ENCODE measurements at regions not wholly inside any gene's neighbourhood (a gene's known extent, or its start where the extent isn't known, plus 50 kb on each side); places are given as distances from the start of the nearest gene placed in this dataset.

- no peak for TF ChIP-seq ZFP37 (tag by site-specific recombination; IDR thresholded peaks at IDR 0.05)
Observed at GRCh38 chr6:15945593-15946159, 183.2 kb upstream of the MYLIP start (continued).

- CTCF ChIA-PET, result interaction anchor here (0.8 kb wide), 1 partner anchor 249 kb away, joined by 3 read pairs; no protein-coding TSS in a partner anchor
- Histone ChIP-seq H3K36me3 (ENCODE audit: control insufficient read depth in 2 of 2, insufficient read depth in 1 of 2, low read length in 2 of 2) (no peaks in the 10 kb centered on the region), H3K4me1 (ENCODE audit: control insufficient read depth, insufficient read depth, low read length) (peaks cover 7% of the 10 kb centered on the region)
Observed at GRCh38 chr6:15943423-15943822, 185.5 kb upstream of the MYLIP start.

GRCh38 chr6:15941168-15941567 is 187.7 kb upstream of the MYLIP start:
- Histone ChIP-seq H3K4me3 (ENCODE audit: low read depth, low read length) (no peak overlapping the region), H3K9me3 (ENCODE audit: control insufficient read depth, insufficient read depth, low read depth, low read length) (no peaks in the 10 kb centered on the region), H3K4me1 (ENCODE audit: control insufficient read depth, insufficient read depth, low read length) (peaks cover 6% of the 10 kb centered on the region), H3K36me3 (ENCODE audit: control insufficient read depth in 2 of 2, insufficient read depth in 1 of 2, low read length in 2 of 2) (no peaks in the 10 kb centered on the region), H3K27ac (ENCODE audit: extremely low read depth, low read depth, low read length) (no peak overlapping the region)
- ChIA-PET POLR2A (no interaction called here), CTCF (interaction anchor here (1.0 kb wide), 1 partner anchor 187 kb away, joined by 3 read pairs; the partner anchor contains the start of gene MYLIP)
- TF ChIP-seq ZNF175 (tag by site-specific recombination; IDR thresholded peaks at IDR 0.05) (no peak), ZNF658 (tag by site-specific recombination; IDR thresholded peaks at IDR 0.05) (no peak), OVOL3 (tag by site-specific recombination; IDR thresholded peaks at IDR 0.05) (no peak)

More at GRCh38 chr6:15943423-15943822, 185.5 kb upstream of the MYLIP start:
- no peak overlapping the region for H3K4me3 ChIP-seq (ENCODE audit: low read depth, low read length)
- no peaks in the 10 kb centered on the region for H3K9me3 ChIP-seq (ENCODE audit: control insufficient read depth, insufficient read depth, low read depth, low read length)
- POLR2A ChIA-PET, result no interaction called here
- H3K27ac ChIP-seq (ENCODE audit: extremely low read depth, low read depth, low read length), result no peak overlapping the region
- TF ChIP-seq YY1 (tag by site-specific recombination; IDR thresholded peaks at IDR 0.05), result no peak
- TF ChIP-seq, protein P1, sequence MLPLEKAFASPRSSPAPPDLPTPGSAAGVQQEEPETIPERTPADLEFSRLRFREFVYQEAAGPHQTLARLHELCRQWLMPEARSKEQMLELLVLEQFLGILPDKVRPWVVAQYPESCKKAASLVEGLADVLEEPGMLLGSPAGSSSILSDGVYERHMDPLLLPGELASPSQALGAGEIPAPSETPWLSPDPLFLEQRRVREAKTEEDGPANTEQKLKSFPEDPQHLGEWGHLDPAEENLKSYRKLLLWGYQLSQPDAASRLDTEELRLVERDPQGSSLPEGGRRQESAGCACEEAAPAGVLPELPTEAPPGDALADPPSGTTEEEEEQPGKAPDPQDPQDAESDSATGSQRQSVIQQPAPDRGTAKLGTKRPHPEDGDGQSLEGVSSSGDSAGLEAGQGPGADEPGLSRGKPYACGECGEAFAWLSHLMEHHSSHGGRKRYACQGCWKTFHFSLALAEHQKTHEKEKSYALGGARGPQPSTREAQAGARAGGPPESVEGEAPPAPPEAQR (tag by site-specific recombination; IDR thresholded peaks at IDR 0.05), result no peak

GRCh38 chr6:15938107-15938506 is 190.8 kb upstream of the MYLIP start:
- POLR2A ChIA-PET, result no interaction called here
- H3K36me3 ChIP-seq (ENCODE audit: control insufficient read depth in 2 of 2, insufficient read depth in 1 of 2, low read length in 2 of 2), result no peaks in the 10 kb centered on the region
- no peak overlapping the region for H3K27ac ChIP-seq (ENCODE audit: extremely low read depth, low read depth, low read length)
- no peaks in the 10 kb centered on the region for H3K9me3 ChIP-seq (ENCODE audit: control insufficient read depth, insufficient read depth, low read depth, low read length)
- TF ChIP-seq, protein P2, sequence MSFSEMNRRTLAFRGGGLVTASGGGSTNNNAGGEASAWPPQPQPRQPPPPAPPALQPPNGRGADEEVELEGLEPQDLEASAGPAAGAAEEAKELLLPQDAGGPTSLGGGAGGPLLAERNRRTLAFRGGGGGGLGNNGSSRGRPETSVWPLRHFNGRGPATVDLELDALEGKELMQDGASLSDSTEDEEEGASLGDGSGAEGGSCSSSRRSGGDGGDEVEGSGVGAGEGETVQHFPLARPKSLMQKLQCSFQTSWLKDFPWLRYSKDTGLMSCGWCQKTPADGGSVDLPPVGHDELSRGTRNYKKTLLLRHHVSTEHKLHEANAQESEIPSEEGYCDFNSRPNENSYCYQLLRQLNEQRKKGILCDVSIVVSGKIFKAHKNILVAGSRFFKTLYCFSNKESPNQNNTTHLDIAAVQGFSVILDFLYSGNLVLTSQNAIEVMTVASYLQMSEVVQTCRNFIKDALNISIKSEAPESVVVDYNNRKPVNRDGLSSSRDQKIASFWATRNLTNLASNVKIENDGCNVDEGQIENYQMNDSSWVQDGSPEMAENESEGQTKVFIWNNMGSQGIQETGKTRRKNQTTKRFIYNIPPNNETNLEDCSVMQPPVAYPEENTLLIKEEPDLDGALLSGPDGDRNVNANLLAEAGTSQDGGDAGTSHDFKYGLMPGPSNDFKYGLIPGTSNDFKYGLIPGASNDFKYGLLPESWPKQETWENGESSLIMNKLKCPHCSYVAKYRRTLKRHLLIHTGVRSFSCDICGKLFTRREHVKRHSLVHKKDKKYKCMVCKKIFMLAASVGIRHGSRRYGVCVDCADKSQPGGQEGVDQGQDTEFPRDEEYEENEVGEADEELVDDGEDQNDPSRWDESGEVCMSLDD (tag by site-specific recombination; IDR thresholded peaks at IDR 0.05), result no peak
- no peak for TF ChIP-seq ZNF394 (tag by site-specific recombination; IDR thresholded peaks at IDR 0.05; ENCODE audit: borderline replicate concordance)
- TF ChIP-seq ZNF175 (tag by site-specific recombination; IDR thresholded peaks at IDR 0.05), result no peak
- no peak for TF ChIP-seq ZNF561 (tag by site-specific recombination; IDR thresholded peaks at IDR 0.05; ENCODE audit: borderline replicate concordance)
- H3K4me3 ChIP-seq (ENCODE audit: low read depth, low read length), result no peak overlapping the region
- no peaks in the 10 kb centered on the region for H3K4me1 ChIP-seq (ENCODE audit: control insufficient read depth, insufficient read depth, low read length)
- CTCF ChIA-PET, result interaction anchor here (0.5 to 1.4 kb wide), 3 partner anchors 32 to 190 kb away, joined by 3 read pairs; no protein-coding TSS in a partner anchor

- ChIA-PET CTCF (interaction anchor here (0.7 to 1.4 kb wide), 3 partner anchors 8 to 92 kb away, joined by 3 read pairs; no protein-coding TSS in a partner anchor), POLR2A (no interaction called here)
- no peaks in the 10 kb centered on the region for H3K9me3 ChIP-seq (ENCODE audit: control insufficient read depth, insufficient read depth, low read depth, low read length)
- H3K36me3 ChIP-seq (ENCODE audit: control insufficient read depth in 2 of 2, insufficient read depth in 1 of 2, low read length in 2 of 2), result no peaks in the 10 kb centered on the region
- no peak overlapping the region for H3K4me3 ChIP-seq (ENCODE audit: low read depth, low read length)
- H3K4me1 ChIP-seq (ENCODE audit: control insufficient read depth, insufficient read depth, low read length), result no peaks in the 10 kb centered on the region
- H3K27ac ChIP-seq (ENCODE audit: extremely low read depth, low read depth, low read length), result no peak overlapping the region
- TF ChIP-seq PRDM10 (tag by site-specific recombination; IDR thresholded peaks at IDR 0.05) (no peak), ZNF426 (tag by site-specific recombination; IDR thresholded peaks at IDR 0.05) (no peak), PRDM6 (tag by site-specific recombination; IDR thresholded peaks at IDR 0.05) (no peak), ZNF571 (tag by site-specific recombination; IDR thresholded peaks at IDR 0.05) (no peak)
- TF ChIP-seq, protein P3, sequence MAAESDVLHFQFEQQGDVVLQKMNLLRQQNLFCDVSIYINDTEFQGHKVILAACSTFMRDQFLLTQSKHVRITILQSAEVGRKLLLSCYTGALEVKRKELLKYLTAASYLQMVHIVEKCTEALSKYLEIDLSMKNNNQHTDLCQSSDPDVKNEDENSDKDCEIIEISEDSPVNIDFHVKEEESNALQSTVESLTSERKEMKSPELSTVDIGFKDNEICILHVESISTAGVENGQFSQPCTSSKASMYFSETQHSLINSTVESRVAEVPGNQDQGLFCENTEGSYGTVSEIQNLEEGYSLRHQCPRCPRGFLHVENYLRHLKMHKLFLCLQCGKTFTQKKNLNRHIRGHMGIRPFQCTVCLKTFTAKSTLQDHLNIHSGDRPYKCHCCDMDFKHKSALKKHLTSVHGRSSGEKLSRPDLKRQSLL (tag by site-specific recombination; IDR thresholded peaks at IDR 0.05), result no peak
Observed at GRCh38 chr6:15937602-15938001, 191.3 kb upstream of the MYLIP start.
